GM06990 (cell line): ENCODE measurements at regions not wholly inside any gene's neighbourhood (a gene's known extent, or its start where the extent isn't known, plus 50 kb on each side); places are given as distances from the start of the nearest gene placed in this dataset.

ENCODE experiments used
- DNase-seq: peaks from one replicate; pipeline ENCODE4 v3.0.0-alpha.2; 2011; ENCODE audit not compliant: insufficient read length; ENCODE audit errors: extremely low read depth
- H3K27me3 ChIP-seq: replicated peaks from 2 replicates; pipeline ENCODE4 v1.6.0; 2011; ENCODE audit warnings: low read length; ENCODE audit not compliant: control insufficient read depth, insufficient read depth
- H3K36me3 ChIP-seq: 2 replicates; pipeline ENCODE4 v1.5.1; 2011; ENCODE audit warnings: low read length; ENCODE audit not compliant: control insufficient read depth, insufficient read depth
- H3K4me3 ChIP-seq: replicated peaks from 2 replicates; pipeline ENCODE4 v1.5.1; 2011; ENCODE audit warnings: low read depth, mild to moderate bottlenecking, control low read depth, low read length
- CTCF ChIP-seq: IDR thresholded peaks from 2 replicates; pipeline ENCODE4 v1.5.1; 2011; ENCODE audit warnings: low read length, control low read depth, mild to moderate bottlenecking, inconsistent platforms; ENCODE audit not compliant: insufficient read depth, poor library complexity, severe bottlenecking

DNA sequence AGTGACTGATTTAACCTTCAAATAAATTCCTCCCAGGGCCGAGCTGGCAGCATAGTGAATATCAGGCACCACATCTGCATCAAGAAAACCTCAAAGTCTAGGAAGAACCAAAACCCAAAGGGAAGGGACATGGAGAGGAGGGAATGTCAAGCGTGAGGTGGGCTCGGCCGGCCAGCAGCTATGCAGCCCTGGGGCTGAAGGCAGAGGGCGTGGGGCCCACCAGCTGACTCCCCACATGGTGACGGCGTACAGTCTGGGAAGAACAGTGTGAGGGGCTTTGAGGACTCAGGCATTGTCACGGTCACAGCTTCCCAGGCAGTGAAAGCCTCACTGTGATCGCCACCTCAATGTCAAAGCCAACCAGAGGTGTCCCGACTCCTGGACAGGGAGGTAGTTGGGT is 412.5 kb downstream of the SHANK2 start:
- Histone ChIP-seq H3K4me3 (no peak overlapping the region), H3K36me3 (no peaks in the 10 kb centered on the region), H3K27me3 (no peaks in the 10 kb centered on the region; the same call in 1 of the 2 replicates)
- TF ChIP-seq CTCF: no peak
- DNase-seq: no peak

DNA sequence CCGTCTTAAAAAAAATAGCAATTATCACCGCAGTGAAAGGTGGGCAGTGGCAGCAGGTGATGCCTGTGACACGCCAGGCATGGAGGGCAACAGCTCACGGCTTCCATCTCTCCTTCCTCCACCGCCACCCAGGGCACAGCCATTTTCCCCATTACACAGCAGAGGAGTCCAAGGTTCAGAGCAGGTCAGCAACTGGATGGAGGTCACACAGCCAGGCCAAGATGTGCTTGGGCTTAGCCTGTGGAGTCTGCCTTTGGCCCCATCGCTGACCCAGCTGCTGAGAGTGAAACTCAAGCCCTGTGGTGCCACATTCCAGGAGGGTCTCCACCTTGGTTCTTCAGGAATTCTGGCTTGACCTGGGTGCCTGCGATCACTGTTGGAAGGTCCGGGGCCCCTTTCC is 411.1 kb downstream of the SHANK2 start:
- Histone ChIP-seq H3K27me3 (no peaks in the 10 kb centered on the region; the same call in 1 of the 2 replicates), H3K36me3 (no peaks in the 10 kb centered on the region), H3K4me3 (no peak overlapping the region)
- no peak for TF ChIP-seq CTCF
- no peak for DNase-seq

DNA sequence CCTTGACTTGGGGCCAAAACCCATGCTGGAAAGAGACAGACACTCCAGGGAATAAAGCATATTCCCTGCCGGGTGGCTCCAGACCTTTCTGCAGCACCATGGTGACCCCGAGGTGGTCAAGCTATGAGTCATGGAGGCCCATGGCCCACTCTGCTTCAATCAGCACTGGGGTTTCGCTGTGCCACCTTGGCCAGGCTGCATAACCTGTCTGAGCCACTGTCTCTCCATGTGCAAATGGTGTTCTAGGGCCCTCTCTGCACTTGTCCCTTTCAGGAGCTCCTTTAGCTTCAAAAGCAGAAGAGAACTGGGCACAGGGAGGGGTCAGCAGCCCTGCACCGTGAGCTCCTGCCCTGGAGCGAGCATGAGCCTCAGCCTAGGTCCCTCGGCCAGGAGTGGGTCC is 410.1 kb downstream of the SHANK2 start:
- no peaks in the 10 kb centered on the region; the same call in 1 of the 2 replicates for H3K27me3 ChIP-seq
- no peaks in the 10 kb centered on the region for H3K36me3 ChIP-seq
- no peak for TF ChIP-seq CTCF
- no peak overlapping the region for H3K4me3 ChIP-seq
- no peak for DNase-seq

DNA sequence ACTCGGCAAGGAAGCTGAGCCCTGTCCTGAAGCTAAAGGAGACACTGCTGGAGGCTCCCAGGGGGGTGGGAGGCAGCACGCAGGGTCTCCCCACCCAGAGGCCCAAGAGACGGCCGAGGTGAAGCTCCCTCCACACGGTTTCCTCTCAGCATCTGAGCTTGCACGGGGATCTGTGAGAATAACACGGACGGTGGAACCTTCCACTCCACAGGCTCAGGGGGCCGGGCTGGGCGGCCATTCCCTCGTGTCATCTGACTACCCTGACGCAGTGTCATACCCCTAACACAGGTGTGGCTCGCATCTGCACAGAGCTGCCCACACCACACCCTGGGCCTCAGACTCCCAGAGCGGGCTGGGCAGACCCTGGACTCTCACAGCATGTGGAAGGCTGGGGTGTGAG is 409.7 kb downstream of the SHANK2 start:
- TF ChIP-seq CTCF: no peak
- DNase-seq: no peak
- no peak overlapping the region for H3K4me3 ChIP-seq
- H3K36me3 ChIP-seq: no peaks in the 10 kb centered on the region
- no peaks in the 10 kb centered on the region; the same call in 1 of the 2 replicates for H3K27me3 ChIP-seq

GRCh38 chr11:70843906-70844305 is 408.5 kb downstream of the SHANK2 start:
- no peak for TF ChIP-seq CTCF
- DNase-seq: no peak
- H3K36me3 ChIP-seq: no peaks in the 10 kb centered on the region
- no peak overlapping the region for H3K4me3 ChIP-seq
- H3K27me3 ChIP-seq: no peaks in the 10 kb centered on the region; the same call in 1 of the 2 replicates

DNA sequence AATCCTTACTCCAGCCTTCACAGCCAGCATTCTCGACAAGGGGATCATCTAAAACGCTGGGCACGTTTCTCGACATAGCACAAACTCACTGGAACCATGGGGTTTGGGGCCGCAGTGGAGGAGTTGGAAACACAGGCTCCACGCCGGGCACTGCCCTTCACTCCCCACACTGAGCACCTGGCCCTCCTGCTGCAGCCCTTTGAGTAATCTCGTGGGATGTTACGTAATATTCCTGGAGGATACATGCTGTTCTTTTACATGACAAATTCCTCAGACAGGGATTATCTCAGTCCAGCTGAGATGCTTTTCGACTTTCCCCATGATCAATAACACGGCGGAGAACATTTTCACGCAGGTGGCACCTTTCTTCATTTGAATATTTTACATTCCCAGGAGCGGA is 408.0 kb downstream of the SHANK2 start:
- H3K4me3 ChIP-seq: no peak overlapping the region
- no peaks in the 10 kb centered on the region; the same call in 1 of the 2 replicates for H3K27me3 ChIP-seq
- no peak for DNase-seq
- no peaks in the 10 kb centered on the region for H3K36me3 ChIP-seq
- no peak for TF ChIP-seq CTCF
